ENCODE measurements at regions not wholly inside any gene's neighbourhood (a gene's known extent, or its start where the extent isn't known, plus 50 kb on each side); places are given as distances from the start of the nearest gene placed in this dataset.

DNA sequence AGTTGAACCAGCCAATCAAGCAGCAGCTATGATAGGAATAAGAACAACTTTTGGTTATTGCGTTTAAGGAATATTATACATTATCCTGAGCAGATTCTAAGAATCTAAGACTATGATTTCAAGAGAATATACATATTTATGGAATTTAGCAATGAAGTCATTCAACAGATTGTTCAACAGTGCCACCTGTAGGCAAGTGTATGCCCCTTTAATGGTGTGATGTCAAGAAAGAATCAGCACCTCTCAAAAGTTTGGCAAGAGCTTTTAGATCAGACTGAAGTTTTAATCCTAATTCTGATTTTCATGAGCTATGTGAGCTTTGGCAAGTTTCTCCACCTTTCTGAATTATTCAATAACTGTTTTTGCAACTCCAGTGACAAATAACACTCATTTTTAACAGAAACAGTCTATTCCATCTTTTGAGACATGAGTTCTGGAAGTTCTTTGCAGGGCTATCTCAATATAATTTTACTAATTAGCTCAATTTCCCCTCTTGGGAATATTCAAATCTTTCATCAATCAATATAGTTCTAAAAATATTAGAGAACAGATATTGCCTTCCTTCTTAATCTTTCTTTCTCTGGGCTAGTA is 474.3 kb upstream of the TOM1L1 start:
- TF ChIP-seq, protein P1, sequence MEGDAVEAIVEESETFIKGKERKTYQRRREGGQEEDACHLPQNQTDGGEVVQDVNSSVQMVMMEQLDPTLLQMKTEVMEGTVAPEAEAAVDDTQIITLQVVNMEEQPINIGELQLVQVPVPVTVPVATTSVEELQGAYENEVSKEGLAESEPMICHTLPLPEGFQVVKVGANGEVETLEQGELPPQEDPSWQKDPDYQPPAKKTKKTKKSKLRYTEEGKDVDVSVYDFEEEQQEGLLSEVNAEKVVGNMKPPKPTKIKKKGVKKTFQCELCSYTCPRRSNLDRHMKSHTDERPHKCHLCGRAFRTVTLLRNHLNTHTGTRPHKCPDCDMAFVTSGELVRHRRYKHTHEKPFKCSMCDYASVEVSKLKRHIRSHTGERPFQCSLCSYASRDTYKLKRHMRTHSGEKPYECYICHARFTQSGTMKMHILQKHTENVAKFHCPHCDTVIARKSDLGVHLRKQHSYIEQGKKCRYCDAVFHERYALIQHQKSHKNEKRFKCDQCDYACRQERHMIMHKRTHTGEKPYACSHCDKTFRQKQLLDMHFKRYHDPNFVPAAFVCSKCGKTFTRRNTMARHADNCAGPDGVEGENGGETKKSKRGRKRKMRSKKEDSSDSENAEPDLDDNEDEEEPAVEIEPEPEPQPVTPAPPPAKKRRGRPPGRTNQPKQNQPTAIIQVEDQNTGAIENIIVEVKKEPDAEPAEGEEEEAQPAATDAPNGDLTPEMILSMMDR (optimal IDR thresholded peaks at IDR 0.05 in 1 of 3, IDR thresholded peaks at IDR 0.05 in 1 of 3, conservative IDR thresholded peaks at IDR 0.05 in 1 of 3; ENCODE audit: extremely low read depth in 1 of 3, insufficient read depth in 2 of 3, low read length in 3 of 3): peak; percentile 28 to 65 (median 65)
- TF ChIP-seq EZH2 (IDR thresholded peaks at IDR 0.05; ENCODE audit: low read length): no peak
